DND-41 (cell line): ENCODE measurements at regions not wholly inside any gene's neighbourhood (a gene's known extent, or its start where the extent isn't known, plus 50 kb on each side); places are given as distances from the start of the nearest gene placed in this dataset.

Experiments used
- ATAC-seq: fragments of 200-7000 bp; cut with Tn5 transposase; 3 replicates; pipeline ENCODE4 v1.9.1; 2021; ENCODE audit warnings: low read depth; ENCODE audit not compliant: insufficient read depth
- DNase-seq: peaks from one replicate; pipeline ENCODE4 v3.0.0-alpha.2; 2020
- H2AFZ ChIP-seq: 2 replicates; pipeline ENCODE4 v1.6.0; 2012; ENCODE audit warnings: low read depth, low read length
- H3K27ac ChIP-seq: 2 replicates; pipeline ENCODE4 v1.5.1; 2012; ENCODE audit warnings: low read length, inconsistent platforms
- H3K27me3 ChIP-seq: fragments of 200-600 bp; sonication (generic); 2 replicates; pipeline ENCODE4 v1.6.0; 2012; ENCODE audit warnings: low read length, mild to moderate bottlenecking, inconsistent platforms; ENCODE audit not compliant: insufficient read depth, poor library complexity
- H3K36me3 ChIP-seq: 2 replicates; pipeline ENCODE4 v1.5.1; 2012; ENCODE audit warnings: low read length, inconsistent platforms; ENCODE audit not compliant: insufficient read depth
- H3K4me1 ChIP-seq: 2 replicates; pipeline ENCODE4 v1.5.1; 2012; ENCODE audit warnings: mild to moderate bottlenecking, low read length; ENCODE audit not compliant: insufficient read depth
- H3K4me2 ChIP-seq: 2 replicates; pipeline ENCODE4 v1.6.0; 2012; ENCODE audit warnings: mild to moderate bottlenecking, moderate library complexity, low read length, inconsistent platforms; ENCODE audit not compliant: insufficient read depth
- H3K4me3 ChIP-seq, 2 experiments: fragments of 200-600 bp in 1 of 2; shearing (Covaris generic) in 1 of 2; 2 replicates each; pipeline ENCODE4 v1.5.1; 2012 to 2016; ENCODE audit warnings: inconsistent platforms in 2 of 2, low read length in 2 of 2, mild to moderate bottlenecking in 2 of 2, low read depth in 1 of 2, moderate library complexity in 1 of 2
- H3K79me2 ChIP-seq: 2 replicates; pipeline ENCODE4 v1.6.0; 2012; ENCODE audit warnings: low read length, inconsistent platforms; ENCODE audit not compliant: insufficient read depth
- H3K9ac ChIP-seq: 2 replicates; pipeline ENCODE4 v1.6.0; 2012; ENCODE audit warnings: low read depth, mild to moderate bottlenecking, inconsistent platforms, low read length, moderate library complexity
- H3K9me3 ChIP-seq: 2 replicates; pipeline ENCODE4 v1.5.1; 2012; ENCODE audit warnings: low read length, moderate library complexity, mild to moderate bottlenecking, inconsistent platforms; ENCODE audit not compliant: insufficient read depth, severe bottlenecking
- H4K20me1 ChIP-seq: 2 replicates; pipeline ENCODE4 v1.6.0; 2012; ENCODE audit warnings: low read length; ENCODE audit not compliant: insufficient read depth
- EZH2 ChIP-seq: IDR thresholded peaks from 3 replicates; pipeline ENCODE4 v1.6.1; 2012; ENCODE audit warnings: borderline replicate concordance, low read depth, mild to moderate bottlenecking, moderate library complexity, low read length, inconsistent platforms; ENCODE audit not compliant: severe bottlenecking
- TF ChIP-seq, protein P1 (sequence below): IDR thresholded peaks from 2 replicates; pipeline ENCODE4 v1.5.1; 2012; ENCODE audit warnings: borderline replicate concordance, low read length, moderate library complexity, mild to moderate bottlenecking; ENCODE audit not compliant: poor library complexity, severe bottlenecking; ENCODE audit errors: extremely low read depth

DNA sequence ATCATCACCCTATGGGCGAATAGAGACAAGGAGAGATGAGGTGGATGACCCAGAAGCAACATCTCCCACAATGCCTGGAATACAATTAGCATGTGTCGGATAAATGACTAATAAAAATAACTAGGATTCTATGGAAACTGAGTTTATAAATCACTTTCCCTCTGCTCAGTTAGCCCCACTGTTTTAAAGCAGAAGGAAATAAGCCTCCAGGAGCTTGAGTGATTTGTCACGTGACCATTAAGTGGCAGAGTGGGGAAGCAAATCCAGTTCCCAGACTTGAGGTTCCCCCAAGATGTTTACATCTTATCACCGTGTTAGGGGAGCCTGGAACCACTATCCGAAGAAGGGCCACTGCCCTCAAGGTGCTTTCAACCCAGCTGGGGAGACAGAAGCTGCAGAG lies 136.5 kb upstream of the CCND2 start:
- DNase-seq: no peak
- H3K79me2 ChIP-seq: no peaks in the 10 kb centered on the region
- H3K9me3 ChIP-seq: no peaks in the 10 kb centered on the region
- peaks cover 10% of the 10 kb centered on the region for H3K27me3 ChIP-seq
- no peaks in the 10 kb centered on the region for H3K36me3 ChIP-seq
- H3K4me2 ChIP-seq: no peak overlapping the region
- H3K27ac ChIP-seq: no peak overlapping the region
- no peak overlapping the region for H3K4me3 ChIP-seq
- H4K20me1 ChIP-seq: no peaks in the 10 kb centered on the region
- no peak overlapping the region for H3K9ac ChIP-seq
- H2AFZ ChIP-seq: no peak overlapping the region
- H3K4me1 ChIP-seq: peaks cover 12% of the 10 kb centered on the region
- no peak for ATAC-seq
- TF ChIP-seq, protein P1, sequence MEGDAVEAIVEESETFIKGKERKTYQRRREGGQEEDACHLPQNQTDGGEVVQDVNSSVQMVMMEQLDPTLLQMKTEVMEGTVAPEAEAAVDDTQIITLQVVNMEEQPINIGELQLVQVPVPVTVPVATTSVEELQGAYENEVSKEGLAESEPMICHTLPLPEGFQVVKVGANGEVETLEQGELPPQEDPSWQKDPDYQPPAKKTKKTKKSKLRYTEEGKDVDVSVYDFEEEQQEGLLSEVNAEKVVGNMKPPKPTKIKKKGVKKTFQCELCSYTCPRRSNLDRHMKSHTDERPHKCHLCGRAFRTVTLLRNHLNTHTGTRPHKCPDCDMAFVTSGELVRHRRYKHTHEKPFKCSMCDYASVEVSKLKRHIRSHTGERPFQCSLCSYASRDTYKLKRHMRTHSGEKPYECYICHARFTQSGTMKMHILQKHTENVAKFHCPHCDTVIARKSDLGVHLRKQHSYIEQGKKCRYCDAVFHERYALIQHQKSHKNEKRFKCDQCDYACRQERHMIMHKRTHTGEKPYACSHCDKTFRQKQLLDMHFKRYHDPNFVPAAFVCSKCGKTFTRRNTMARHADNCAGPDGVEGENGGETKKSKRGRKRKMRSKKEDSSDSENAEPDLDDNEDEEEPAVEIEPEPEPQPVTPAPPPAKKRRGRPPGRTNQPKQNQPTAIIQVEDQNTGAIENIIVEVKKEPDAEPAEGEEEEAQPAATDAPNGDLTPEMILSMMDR: no peak
- TF ChIP-seq EZH2: no peak

DNA sequence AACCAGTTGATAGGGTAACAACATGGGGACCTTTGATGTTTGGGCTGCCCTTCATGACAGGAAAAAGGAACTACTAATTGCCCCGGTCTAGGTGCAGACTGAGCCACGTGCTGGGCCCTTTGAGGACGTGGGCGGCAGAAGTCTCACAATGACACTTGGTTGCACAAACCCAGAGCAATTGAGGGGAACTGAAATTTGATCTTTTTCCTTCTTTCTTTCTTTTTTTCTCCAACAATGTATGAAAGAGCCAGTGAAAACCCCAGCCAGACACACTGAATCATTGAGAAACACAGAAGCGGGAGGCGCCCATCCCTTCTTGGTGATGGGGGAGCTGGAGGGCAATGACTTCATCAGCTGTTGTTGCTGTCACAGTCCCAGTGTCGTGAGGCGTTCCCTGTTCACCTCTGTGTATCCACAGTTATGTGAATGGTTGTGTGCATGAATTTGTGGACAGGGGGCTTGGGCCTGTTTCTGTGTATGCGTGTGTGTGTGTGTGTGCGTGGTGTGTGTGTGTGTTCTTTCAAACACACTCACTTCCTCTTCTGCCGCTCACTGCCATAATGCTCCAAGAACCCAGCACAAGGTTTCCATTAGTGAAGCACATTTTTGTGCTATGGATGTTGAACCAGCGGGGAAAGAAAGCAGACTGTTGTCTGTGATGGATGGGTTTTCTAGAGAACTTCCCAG lies 137.5 kb upstream of the CCND2 start:
- ATAC-seq: peak; percentile 58
- H3K27me3 ChIP-seq: peaks cover 18% of the 10 kb centered on the region
- H3K4me3 ChIP-seq: no peak overlapping the region
- H3K36me3 ChIP-seq: no peaks in the 10 kb centered on the region
- peak; percentile 30 for DNase-seq
- no peaks in the 10 kb centered on the region for H4K20me1 ChIP-seq
- no peak overlapping the region for H3K27ac ChIP-seq
- no peaks in the 10 kb centered on the region for H3K79me2 ChIP-seq
- TF ChIP-seq, protein P1: no peak
- TF ChIP-seq EZH2: no peak
- H3K4me2 ChIP-seq: no peak overlapping the region
- H3K9ac ChIP-seq: no peak overlapping the region
- H3K9me3 ChIP-seq: no peaks in the 10 kb centered on the region
- H3K4me1 ChIP-seq: peaks cover 12% of the 10 kb centered on the region
- H2AFZ ChIP-seq: no peak overlapping the region

DNA sequence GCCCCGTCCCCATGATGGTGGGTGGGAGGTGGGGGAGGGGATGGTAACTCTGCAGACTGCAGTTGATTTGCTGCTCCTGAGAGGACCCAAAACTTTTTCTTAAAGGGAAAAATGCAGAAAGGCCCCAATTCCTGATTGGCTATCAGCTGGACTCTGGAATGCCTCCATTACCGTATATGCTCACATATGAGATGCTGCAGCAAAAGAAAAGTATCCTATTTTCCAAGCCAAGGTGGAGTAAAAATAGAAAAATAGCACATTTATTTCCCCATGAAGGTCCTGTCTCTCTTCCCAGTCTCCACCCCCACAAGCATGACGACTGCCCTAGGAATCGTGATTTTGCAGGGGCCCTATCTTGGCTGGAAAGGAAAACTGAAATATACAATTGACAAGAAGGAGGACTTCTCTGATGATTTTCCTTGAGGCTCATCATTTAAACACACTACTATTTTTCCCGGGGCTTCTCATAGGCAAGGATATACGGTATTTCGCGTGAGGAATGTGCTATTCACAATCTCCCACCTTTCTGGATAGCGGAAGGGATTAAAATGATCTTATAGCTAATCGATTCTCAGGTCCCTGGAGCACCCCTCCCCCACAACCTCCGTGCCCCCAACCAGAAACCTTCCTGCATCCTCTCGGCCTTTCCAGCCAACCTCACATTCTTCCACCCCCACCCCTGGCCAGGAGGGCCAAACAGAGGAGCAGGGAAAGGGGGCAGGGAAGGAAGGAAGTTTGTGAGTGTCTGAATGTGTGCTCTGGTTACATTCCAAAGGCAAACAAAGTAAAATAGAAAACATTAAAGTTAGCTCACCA lies 138.9 kb upstream of the CCND2 start:
- Histone ChIP-seq H3K9ac (no peak overlapping the region), H3K79me2 (no peaks in the 10 kb centered on the region), H3K9me3 (no peaks in the 10 kb centered on the region), H2AFZ (no peak overlapping the region), H4K20me1 (no peaks in the 10 kb centered on the region), H3K36me3 (no peaks in the 10 kb centered on the region), H3K4me3 (no peak overlapping the region), H3K27me3 (peaks cover 19% of the 10 kb centered on the region), H3K4me1 (peaks cover 9% of the 10 kb centered on the region), H3K4me2 (no peak overlapping the region), H3K27ac (no peak overlapping the region)
- ATAC-seq (no peak), DNase-seq (no peak)
- no peak for TF ChIP-seq EZH2

DNA sequence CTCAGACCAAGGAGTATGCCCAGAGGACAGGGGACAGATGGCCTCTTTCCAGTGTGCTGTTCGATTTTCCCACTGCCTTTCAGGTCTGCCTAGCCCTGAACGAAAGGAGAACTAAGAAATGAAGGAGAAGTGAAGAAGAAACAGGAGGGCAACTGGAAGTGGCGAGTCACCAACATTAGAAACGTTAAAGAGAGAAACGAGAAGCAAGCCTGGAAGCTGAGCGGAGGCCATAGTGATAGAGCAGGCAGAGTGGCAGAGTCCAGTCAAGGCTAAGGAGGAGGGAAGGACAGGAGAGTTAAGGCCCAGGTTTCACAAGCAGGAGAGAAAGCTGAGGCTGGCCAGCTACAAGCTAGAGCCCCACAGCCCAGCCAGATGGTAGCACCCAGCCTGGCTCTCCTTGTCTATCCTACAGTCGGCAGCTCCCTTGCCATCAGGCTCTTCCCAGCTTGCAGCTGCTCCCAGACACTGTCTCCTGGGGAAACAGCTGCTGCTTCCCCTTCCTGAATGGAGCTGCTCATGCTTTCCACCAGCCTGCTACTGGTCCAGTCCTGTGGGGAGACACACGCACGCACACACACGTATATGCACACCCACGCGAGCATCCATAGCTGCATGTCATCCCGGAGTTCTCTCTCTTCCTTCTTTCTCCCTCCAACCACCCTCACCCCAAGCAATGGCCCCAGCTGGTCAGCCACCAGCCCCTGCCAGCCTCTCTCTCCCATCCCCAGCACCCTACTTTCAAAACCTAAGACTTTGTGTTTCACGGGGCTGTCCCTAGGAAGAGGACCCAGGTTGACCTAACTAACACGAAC lies 139.7 kb upstream of the CCND2 start:
- no peak for TF ChIP-seq EZH2
- TF ChIP-seq, protein P1: no peak
- no peak overlapping the region for H3K27ac ChIP-seq
- H3K36me3 ChIP-seq: no peaks in the 10 kb centered on the region
- peaks cover 9% of the 10 kb centered on the region for H3K4me1 ChIP-seq
- no peak for DNase-seq
- H3K79me2 ChIP-seq: no peaks in the 10 kb centered on the region
- H3K4me3 ChIP-seq: no peak overlapping the region
- no peaks in the 10 kb centered on the region for H3K9me3 ChIP-seq
- no peak for ATAC-seq
- H3K27me3 ChIP-seq: peaks cover 22% of the 10 kb centered on the region
- no peak overlapping the region for H3K9ac ChIP-seq
- H3K4me2 ChIP-seq: no peak overlapping the region
- H2AFZ ChIP-seq: no peak overlapping the region
- H4K20me1 ChIP-seq: no peaks in the 10 kb centered on the region
